GM21825 (cell line): ENCODE measurements at regions not wholly inside any gene's neighbourhood (a gene's known extent, or its start where the extent isn't known, plus 50 kb on each side); places are given as distances from the start of the nearest gene placed in this dataset.
"Not testable (repeated sequence)": the region's sequence is repeated elsewhere in the genome, so short reads cannot be mapped to it uniquely, and the experiment has no call there.

Experiments used
- ATAC-seq: cut with Tn5 transposase; IDR thresholded peaks from one replicate; pipeline ENCODE4 v1.9.1; 2021; ENCODE audit warnings: mild to moderate bottlenecking, moderate library complexity; ENCODE audit not compliant: unreplicated experiment

GRCh38 chr13:105907319-105908019, 628.0 kb downstream of the EFNB2 start:
- ATAC-seq = no peak

GRCh38 chr13:105906746-105907145, 628.7 kb downstream of the EFNB2 start:
- ATAC-seq = no peak

GRCh38 chr13:105904034-105904742, 631.3 kb downstream of the EFNB2 start:
- ATAC-seq = no peak

- no peak for ATAC-seq
Observed at GRCh38 chr13:105902396-105902795, 633.1 kb downstream of the EFNB2 start.

- no peak for ATAC-seq
Observed at GRCh38 chr13:105897575-105897974, 637.9 kb downstream of the EFNB2 start.

- ATAC-seq = no peak
Observed at GRCh38 chr13:105894697-105895096, 640.8 kb downstream of the EFNB2 start.

GRCh38 chr13:105890509-105890908, 645.0 kb downstream of the EFNB2 start:
- no peak for ATAC-seq

GRCh38 chr13:105878119-105878700, 657.3 kb downstream of the EFNB2 start:
- ATAC-seq = no peak

GRCh38 chr13:105874814-105875213, 660.6 kb downstream of the EFNB2 start:
- no peak for ATAC-seq

- ATAC-seq = no peak
Observed at GRCh38 chr13:105871768-105872167, 663.7 kb downstream of the EFNB2 start.

- ATAC-seq = no peak
Observed at GRCh38 chr13:105871326-105871725, 664.1 kb downstream of the EFNB2 start.

- ATAC-seq = no peak
Observed at GRCh38 chr13:105863300-105863920, 672.1 kb downstream of the EFNB2 start.

GRCh38 chr13:105848494-105848893, 687.0 kb downstream of the EFNB2 start:
- no peak for ATAC-seq

- ATAC-seq = no peak
Observed at GRCh38 chr13:105847527-105848291, 687.8 kb downstream of the EFNB2 start.

GRCh38 chr13:105846923-105847322, 688.5 kb downstream of the EFNB2 start:
- ATAC-seq = no peak

- no peak for ATAC-seq
Observed at GRCh38 chr13:105841286-105841685, 694.2 kb downstream of the EFNB2 start.

- no peak for ATAC-seq
Observed at GRCh38 chr13:105838231-105838630, 697.2 kb downstream of the EFNB2 start.

- not testable (repeated sequence) for ATAC-seq
Observed at GRCh38 chr13:105837295-105837694, 698.2 kb downstream of the EFNB2 start.

- ATAC-seq = no peak
Observed at GRCh38 chr13:105830821-105831220, 704.6 kb downstream of the EFNB2 start.

GRCh38 chr13:105827111-105827809, 708.2 kb downstream of the EFNB2 start:
- ATAC-seq = no peak
